GM19023 (cell line): ENCODE measurements at regions not wholly inside any gene's neighbourhood (a gene's known extent, or its start where the extent isn't known, plus 50 kb on each side); places are given as distances from the start of the nearest gene placed in this dataset.

Experiments used
- ATAC-seq: cut with Tn5 transposase; IDR thresholded peaks from one replicate; pipeline ENCODE4 v1.9.1; 2021; ENCODE audit warnings: mild to moderate bottlenecking, moderate library complexity; ENCODE audit not compliant: unreplicated experiment

DNA sequence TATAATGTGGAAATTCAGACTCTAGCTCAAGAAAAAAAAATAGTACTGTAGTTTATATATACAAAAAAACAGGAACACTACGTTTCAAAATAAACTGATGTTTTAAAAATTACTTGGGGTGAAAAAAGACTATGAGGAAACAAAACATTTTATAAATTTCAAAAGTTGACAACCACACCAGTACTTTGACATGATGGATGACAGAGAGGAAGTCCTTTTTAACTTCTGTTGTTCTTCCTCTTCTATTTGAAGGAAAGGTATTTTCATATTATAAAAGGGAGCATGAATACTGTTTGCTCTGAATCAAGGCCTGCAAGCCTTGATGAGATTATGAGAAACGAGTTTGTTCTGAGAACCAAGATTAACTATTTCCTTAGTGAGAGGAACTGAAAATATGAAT is 456.9 kb downstream of the TAF11L14 start:
- ATAC-seq = no peak

DNA sequence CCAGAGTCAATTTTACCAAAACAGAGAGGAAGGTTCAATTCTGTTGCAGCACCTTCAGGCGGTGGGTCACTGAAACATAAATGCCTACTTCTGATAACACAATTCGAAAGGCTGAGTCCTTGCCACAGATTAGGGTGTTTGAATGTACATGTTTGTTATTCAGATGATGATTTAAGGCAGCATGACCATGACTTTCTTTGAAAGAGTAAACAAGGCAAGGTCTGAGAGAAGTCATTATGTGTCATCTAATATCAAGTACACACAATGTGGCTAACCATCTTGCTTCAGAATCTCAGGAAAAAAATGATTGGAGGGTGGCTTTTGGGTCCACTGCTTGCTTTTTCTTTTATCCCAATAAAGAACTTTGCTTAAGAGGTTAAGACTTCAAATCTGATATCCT is 457.5 kb downstream of the TAF11L14 start:
- no peak for ATAC-seq

DNA sequence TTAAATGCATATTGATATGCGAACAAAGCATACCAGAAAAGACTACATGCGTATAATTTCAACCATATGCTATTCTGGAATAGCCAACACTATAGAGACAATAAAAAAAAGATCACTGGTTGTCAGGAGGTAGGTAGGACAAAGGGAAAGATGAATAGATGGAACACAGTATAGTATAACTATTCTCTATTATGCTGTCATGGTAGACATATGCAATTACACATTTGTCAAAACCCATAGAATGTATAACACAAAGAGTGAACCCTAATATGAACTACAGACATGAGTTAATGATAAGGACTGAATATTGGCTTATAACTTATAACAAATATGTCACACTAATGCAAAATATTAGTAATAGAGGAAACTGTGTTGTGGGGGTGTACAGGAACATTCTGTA is 460.8 kb downstream of the TAF11L14 start:
- ATAC-seq = no peak

DNA sequence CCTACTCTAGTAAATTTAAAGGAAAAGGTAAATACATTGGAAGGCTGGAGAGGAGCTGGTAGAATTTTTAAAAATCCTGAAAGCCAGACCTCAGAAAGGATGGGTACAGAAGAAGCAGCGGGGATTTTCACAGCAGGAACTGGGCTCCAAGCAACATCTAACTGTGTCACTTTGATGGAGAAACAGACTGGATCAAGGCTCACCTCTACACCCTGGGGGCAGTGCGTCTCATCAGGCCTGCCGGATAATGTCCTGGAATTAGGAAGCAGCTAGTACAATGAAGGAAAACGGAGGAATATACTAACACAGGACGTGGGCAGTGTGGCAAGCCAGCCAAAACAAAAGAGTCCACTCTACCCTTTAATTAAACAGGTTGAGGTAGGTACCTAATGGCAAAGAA is 463.6 kb downstream of the TAF11L14 start:
- no peak for ATAC-seq

DNA sequence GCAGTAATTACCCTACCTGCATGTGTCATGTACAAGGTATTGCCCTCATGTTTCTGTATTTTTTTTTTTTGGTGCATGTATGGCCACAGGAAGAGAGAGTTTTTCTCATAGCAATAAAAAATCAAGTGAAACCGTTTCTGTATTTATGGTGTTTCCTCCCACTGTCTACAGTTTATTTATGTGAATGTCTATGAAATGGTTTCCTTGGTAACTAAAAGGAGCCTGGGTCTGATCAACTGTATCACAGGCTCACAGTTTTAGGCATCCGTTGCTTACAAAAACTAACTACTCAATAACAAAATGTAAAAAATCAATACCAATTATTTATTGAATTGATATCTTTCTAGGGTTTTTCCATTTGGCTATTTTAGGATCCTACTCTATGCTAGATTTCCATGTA is 464.4 kb downstream of the TAF11L14 start:
- no peak for ATAC-seq

DNA sequence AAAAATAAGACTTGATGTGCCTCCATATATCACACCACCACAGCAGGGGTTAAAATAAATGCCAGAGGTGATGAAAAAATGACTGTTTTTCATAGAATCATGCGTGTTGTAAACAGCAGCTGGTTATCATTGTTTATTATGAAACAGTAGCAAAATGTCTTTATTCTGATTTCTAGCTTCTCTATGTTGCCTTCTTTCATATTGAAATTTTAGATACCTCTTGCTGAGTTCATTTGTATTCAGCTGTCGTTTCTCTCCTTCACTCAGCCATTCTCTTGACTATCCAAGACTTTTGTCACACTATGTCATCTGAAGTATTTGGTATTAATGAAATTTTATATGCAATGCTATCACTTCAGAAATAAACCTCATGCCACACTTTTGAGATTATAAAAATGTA is 465.0 kb downstream of the TAF11L14 start:
- ATAC-seq = no peak

DNA sequence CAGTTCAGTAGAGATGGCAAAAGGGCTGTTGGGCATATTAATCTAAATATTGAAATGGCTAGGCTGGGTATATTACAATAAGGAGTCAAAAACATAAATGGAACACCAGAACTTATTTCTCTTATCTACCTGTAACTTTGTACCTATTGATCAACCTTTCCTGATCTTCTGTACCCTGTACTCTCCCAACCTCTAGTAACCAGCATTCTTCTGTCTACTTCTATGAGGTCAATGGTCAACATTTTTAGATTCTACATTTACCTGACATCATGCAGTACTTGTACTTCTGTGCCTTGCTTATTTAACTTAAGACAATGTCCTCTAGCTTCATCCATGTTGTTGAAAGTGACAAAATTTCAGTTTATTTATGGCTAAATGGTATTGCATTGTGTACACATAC is 467.3 kb downstream of the TAF11L14 start:
- no peak for ATAC-seq

DNA sequence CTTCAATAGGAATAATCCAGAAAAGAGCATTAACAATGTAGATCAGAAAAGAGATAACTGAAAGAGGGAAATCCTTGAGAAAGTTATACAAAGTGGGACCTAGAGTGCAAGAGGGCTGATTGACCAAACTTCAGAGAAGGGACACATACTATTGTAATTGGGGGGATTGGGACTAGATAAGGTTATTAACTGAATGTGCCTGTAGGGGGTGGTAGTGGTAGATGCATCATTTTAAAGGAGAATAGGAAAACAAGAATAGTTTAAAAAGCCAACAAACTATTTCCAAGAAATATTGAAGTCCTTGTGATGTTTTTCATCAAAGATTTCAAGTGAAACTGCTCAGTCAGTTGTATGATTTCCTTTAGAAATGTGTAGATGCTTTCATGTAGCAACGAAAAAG is 468.5 kb downstream of the TAF11L14 start:
- no peak for ATAC-seq

DNA sequence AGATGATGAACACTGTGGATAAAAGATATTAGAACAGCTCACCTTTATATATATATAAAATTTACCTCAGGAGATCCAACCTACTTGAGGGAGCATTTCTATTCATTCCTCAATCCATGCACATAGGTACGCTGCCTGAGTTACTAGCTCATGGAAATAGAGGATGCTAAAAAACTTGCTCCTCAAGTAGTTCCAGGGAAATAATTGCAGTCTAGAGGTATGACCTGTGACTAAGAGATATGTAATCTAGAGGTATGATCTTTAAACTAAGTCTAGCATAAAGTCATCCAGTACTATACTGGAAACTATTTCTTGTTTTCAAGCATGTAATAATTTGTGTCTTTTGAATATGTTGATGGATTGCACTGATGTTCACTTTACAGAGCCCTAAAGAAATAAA is 471.2 kb downstream of the TAF11L14 start:
- ATAC-seq = no peak

DNA sequence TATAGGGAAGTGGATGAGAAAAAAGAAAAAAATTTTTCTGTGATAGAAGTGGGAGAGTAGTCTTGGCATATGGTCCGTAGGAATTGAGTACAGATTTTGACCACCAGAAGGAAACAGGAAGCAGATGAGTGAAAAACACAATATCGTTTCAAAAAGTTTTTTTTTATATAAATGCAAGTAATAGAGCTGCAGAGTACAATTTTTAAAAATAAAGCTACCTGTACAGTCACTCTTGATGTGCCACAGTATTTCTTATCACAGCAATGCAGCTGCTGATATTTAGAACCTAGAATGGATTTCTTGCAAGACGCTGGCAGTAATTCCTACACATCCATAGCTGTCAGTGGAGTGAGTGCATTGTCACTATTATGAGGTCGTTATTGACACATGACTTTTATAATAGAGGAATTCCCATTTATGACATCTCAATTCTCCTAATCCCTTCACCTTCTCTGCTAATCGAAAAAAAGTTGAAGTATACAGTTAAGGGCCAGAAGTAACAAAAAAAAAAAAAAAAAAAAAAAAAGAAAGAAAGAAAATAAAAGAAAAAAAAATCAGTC is 477.7 kb downstream of the TAF11L14 start:
- ATAC-seq = no peak

DNA sequence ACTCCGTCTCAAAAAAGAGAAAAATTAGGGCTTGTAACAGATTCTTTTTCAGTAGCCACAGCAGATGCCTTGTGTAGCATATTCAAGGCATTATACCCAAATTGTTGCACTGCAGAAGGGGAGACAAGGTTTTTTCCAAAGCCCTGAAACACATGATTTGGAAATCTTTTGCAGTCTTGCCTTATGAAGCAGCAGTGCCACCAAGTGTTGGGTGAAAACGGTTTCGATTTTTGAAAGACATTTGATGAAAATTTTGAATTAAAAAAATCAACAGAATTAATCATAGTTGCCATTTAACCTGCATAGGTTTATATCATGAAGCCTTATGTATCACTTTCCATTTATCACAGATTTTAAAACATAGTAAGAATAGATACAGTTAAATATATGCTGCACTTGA is 479.5 kb downstream of the TAF11L14 start:
- ATAC-seq = no peak

DNA sequence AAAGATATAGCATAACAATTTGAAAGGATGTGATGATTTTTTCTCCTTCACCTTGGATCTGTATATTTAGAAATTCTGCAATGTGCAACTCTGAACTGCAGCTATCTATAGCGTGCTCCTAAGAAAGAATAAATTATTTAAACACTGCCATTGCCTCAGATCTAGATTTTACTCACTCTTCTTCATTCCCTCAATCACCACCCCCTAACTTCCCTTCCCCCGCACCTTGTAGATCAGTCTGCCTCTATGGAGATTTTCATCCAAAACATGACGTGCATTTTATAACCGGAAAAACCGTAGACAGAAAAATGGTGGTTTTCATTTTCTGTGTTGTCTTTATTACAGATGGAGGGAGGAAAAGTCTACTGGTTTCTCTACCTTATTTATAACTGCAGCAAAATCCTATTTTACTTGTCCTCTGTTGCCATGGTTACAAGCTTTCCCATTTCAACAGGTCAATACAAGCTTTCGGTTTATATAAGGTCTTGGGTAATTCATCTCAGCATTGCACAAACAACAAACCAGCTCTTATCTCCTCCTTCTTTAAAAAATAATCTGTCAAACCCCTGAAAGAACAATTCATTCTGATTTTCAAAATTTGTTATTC is 480.0 kb downstream of the TAF11L14 start:
- no peak for ATAC-seq

DNA sequence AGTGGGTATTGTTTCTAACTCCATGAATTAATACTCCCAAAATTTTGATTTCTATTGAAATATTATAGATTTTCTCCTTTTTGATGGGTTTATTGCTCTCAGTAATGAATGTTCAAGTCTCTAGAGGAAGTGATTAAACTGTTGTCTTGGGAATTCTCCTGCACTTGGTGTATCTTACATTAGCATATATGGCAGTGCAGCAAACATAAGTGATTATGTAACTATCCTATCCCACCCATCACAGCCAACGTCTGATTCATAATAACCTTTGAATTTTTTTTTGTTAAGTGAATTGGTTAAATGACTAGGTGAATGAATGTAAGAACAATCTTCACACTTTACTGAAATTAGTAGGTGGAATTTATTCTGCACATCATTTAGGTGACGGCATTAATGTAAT is 483.7 kb downstream of the TAF11L14 start:
- ATAC-seq = no peak

DNA sequence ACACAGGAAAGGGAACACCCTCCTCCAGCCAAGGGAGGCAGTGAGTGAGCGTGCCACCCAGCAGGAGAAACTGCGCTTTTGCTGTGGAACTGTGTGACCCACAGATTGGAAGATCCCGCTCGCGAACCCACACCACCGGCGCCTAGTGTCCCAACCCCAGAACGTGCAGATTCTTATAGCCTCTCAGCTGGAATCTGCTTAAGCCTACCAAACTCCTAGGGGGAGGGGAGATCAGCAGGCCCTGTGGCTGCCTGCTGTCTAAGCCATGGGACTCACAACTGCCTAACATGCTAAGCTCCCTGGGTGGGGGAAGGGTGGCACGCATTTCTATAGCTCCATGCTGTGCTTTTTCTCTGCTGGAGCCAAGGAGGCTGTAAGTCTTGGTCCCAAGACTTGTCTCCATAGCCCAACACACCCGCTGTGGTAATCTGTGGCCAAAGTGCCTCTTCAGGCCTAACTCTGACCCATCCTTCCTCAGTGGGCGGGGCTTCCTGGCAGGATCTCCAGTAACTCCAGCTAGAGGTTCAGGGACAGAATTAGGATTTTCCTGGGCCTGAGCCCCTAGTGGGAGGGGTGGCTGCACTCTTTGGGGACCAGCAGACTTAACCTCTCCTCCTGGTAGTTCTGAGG is 485.0 kb downstream of the TAF11L14 start:
- ATAC-seq = no peak

DNA sequence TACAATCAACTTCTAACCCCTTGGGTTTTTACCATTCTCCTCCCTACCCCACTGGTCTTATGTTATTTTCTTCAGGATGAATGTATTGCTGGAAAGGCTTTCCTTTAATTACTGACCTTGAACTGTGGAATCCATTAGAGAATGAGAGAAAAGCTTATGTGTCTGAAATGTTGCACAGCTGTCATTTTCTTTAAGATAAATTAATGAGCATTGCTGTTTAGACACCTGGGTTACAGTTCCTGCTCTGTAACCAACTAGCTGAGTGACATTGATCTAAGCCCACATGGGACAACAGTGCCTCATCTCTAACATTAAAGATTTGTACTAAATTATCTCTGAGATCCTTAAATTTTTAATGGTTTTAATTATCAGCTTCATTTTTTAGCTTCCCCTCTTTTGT is 507.0 kb downstream of the TAF11L14 start:
- ATAC-seq = no peak

DNA sequence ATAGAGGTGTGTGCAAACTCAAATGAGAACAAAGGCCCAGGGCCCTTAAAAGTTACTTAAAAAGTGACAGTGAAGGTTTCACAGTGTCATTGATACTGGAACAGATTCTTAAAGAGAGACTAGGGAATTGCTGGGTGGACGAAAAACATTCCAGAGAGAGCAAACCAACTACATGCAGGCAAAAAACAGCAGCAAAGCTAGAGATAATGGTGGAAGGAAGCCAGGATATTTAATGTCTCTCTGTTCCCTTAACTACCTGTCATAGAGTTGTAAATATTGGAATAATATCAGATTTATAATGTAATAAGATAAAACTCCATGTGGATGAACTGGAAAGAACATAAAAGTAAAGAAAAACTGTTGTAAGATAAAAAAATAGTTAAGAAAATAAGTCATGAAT is 508.6 kb downstream of the TAF11L14 start:
- no peak for ATAC-seq

DNA sequence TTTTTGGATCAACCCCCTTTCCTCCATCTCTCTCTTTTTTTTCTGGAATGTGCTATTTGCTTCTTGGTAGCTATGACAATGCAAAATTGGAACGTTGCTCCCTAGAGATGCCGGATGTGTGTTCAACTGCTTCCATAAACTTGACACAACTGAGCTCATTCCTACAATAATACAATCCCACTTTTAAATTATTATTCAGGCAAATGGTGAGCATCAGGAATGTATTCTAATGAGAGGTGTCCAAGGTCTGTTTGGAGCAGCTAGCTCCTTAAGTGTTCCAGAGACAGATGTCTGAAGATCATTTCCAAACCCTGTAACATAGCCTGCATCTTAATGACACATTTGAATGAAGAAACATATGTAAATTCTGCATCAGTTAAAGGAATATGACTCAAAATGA is 518.4 kb downstream of the TAF11L14 start:
- ATAC-seq = no peak

DNA sequence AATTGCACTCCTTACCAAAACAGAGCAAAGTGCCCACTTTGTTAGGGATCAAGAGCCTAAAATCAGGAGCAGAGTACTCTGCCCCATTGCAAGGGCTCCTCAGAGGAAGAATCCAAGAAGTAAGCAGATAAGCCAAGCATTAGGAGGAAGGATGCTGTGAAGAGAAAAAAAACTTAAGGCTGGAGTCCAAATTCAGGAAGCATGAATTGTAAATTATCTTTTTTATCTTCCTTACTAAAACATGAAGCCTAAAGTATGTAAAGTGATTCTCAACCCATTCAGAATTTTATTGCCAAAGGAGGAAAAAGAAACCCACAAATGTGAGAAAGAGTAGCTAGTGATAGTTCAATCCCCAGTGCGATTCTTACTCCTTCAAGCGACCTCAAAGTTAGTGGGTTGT is 523.9 kb downstream of the TAF11L14 start:
- no peak for ATAC-seq

DNA sequence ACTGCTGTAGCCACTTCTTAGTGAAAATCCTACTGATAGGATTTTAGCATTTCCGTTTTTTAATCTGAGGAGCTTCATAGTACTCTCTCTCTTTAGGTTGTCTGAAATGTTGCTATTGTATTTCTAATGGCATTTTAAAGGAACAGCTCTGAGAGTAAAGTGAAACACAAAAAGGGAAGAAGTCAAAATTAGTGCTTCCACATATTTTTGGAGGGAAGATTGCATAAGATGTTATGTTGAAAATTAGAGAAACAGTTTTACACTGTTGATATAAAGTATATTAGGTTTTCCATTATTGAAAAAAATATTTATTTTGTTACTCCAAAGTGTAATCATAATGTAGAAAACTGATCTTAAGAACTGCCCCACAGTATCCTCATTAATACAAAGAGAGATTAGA is 525.1 kb downstream of the TAF11L14 start:
- no peak for ATAC-seq

DNA sequence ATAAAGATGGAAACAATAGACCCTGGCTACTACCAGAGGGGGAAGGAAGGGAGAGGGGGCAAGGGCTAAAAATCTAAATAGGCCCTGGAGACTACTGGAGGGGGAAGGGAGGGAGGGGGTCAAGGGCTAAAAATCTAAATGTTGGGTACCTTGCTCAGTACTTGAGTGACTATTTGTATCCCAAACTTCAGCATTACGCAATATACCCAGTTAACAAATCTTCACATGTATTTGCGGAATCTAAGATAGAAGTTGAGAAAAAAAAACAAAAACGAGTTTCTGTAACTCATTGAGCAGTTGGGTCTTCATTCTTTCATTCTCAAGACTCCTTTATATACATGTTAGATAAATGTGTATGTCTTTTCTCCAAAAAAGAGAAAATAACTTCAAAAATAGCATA is 537.4 kb downstream of the TAF11L14 start:
- no peak for ATAC-seq

DNA sequence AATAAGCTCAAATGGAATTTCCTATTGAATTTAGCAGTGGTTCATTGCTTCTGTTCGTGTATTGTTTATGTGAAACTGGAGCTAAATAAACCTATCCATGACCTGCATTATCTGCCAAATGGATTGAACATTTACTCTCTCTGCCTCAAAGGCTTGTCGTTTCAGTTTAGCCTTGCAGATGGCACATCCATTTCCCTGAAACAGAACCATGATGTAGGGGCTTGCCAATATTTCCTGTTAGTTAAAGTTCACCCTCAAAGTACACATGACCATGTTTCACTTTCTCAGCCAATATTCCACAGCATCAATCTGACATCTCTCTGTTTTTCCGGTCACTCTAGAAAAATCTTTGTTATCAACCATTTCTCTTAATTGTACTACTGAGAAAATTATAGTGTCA is 545.3 kb downstream of the TAF11L14 start:
- ATAC-seq = no peak

DNA sequence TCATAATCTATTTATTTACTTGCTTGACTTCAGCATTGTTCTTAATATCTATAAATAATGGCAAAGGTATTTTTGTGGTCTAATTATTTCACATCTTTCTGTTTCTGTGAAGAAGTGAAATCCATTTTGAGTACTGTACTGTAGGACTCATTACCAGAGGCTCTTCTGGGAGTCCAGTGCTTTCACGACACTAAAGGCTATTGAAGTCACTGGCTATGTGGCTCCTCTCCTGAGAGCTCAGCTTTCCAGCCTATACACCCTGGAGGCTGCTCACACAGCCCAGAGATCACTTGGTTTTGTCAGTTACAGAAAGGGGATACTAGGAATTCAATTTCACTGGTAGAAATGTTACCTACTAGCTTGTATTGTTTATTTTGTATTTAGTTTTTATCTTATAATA is 547.3 kb downstream of the TAF11L14 start:
- no peak for ATAC-seq

DNA sequence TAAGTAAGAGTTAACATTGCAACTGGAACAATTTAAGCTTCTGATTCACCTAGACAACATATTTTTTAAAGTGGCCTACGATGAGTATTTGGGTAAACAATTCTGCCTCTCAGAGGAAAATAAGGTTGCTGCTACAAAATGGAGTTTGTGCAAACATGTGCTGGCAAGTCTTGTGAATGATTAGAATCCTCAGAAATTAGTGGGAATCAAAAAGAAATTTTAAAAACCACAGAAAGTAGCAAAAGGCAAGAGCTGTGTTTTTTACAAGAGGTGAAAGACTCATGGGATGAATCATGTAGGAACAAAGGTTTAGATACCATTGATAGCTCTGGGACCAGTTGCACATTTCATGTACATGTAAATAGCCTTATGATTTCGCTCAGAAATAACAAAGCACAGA is 561.6 kb downstream of the TAF11L14 start:
- ATAC-seq = no peak
